Fibroblast of lung (primary cell): ENCODE measurements at regions not wholly inside any gene's neighbourhood (a gene's known extent, or its start where the extent isn't known, plus 50 kb on each side); places are given as distances from the start of the nearest gene placed in this dataset.

Experiments
- CTCF ChIP-seq, 2 donors: IDR thresholded peaks in 1 of 2; conservative IDR thresholded peaks in 1 of 2; 1 replicate in 1 of 2; 2 replicates in 1 of 2; pipeline ENCODE4 v1.5.1; 2011 to 2012; ENCODE audit warnings: low read length in 2 of 2, control low read depth in 1 of 2, inconsistent platforms in 1 of 2, low read depth in 1 of 2, mild to moderate bottlenecking in 1 of 2
- EZH2 ChIP-seq: IDR thresholded peaks from 2 replicates; pipeline ENCODE4 v1.5.1; 2012; ENCODE audit warnings: low read length, control low read depth, mild to moderate bottlenecking; ENCODE audit errors: missing control alignments

- TF ChIP-seq CTCF (conservative IDR thresholded peaks at IDR 0.05 in 1 of 2, IDR thresholded peaks at IDR 0.05 in 1 of 2; ENCODE audit: low read depth in 1 of 2, low read length in 2 of 2): no peak
- TF ChIP-seq EZH2: no peak
Observed at GRCh38 chr9:90013778-90014177, 409.0 kb downstream of the GADD45G start.
